Panc1 (cell line): ENCODE measurements at regions not wholly inside any gene's neighbourhood (a gene's known extent, or its start where the extent isn't known, plus 50 kb on each side); places are given as distances from the start of the nearest gene placed in this dataset.

Source experiments
- ATAC-seq: fragments of 200-7000 bp; cut with Tn5 transposase; 2 replicates; pipeline ENCODE4 v1.9.1; 2020; ENCODE audit warnings: mild to moderate bottlenecking, moderate library complexity
- BruUV-seq: library from RNA; stranded (reverse); fragments of 400-500 nt; replicated peaks from 2 replicates; lab custom pipeline; 2021; lab: Mats Ljungman, UMichigan
- CTCF ChIA-PET: fragments of 300-600 bp; sonication (Branson Sonifier 250); formaldehyde crosslinking; loops from one replicate; lab custom pipeline; 2022; ENCODE audit warnings: antibody characterized with exemption; lab: Charles Lee
- POLR2A ChIA-PET: fragments of 300-600 bp; sonication (Branson Sonifier 250); formaldehyde crosslinking; loops from one replicate; lab custom pipeline; 2022; ENCODE audit warnings: antibody characterized with exemption; lab: Charles Lee
- DNase-seq: peaks from one replicate; pipeline ENCODE4 v3.0.0-alpha.2; 2010; ENCODE audit warnings: low read depth, low spot score
- H3K27ac ChIP-seq: 2 replicates; pipeline ENCODE4 v1.5.1; 2011; ENCODE audit warnings: mild to moderate bottlenecking, low read length, inconsistent platforms
- H3K27me3 ChIP-seq: fragments of 200-500 bp; sonication (Bioruptor generic); 2 replicates; pipeline ENCODE4 v1.6.0; 2014; ENCODE audit warnings: low read length, inconsistent platforms; ENCODE audit not compliant: control insufficient read depth, insufficient read depth
- H3K36me3 ChIP-seq: fragments of 200-500 bp; sonication (Bioruptor generic); 2 replicates; pipeline ENCODE4 v1.5.1; 2014; ENCODE audit warnings: inconsistent platforms, mild to moderate bottlenecking, low read length, moderate library complexity; ENCODE audit not compliant: control insufficient read depth, insufficient read depth
- H3K4me1 ChIP-seq: 2 replicates; pipeline ENCODE4 v1.5.1; 2011; ENCODE audit warnings: inconsistent platforms, mild to moderate bottlenecking, low read length, moderate library complexity; ENCODE audit not compliant: control insufficient read depth, insufficient read depth
- H3K4me3 ChIP-seq, 2 experiments: 2 replicates each; pipeline ENCODE4 v1.5.1; 2011 to 2012; ENCODE audit warnings: low read depth in 2 of 2, low read length in 2 of 2, mild to moderate bottlenecking in 2 of 2, inconsistent platforms in 1 of 2, moderate library complexity in 1 of 2
- H3K9me3 ChIP-seq: fragments of 200-500 bp; sonication (Bioruptor generic); 2 replicates; pipeline ENCODE4 v1.5.1; 2014; ENCODE audit warnings: low read depth, mild to moderate bottlenecking, inconsistent platforms, low read length, moderate library complexity; ENCODE audit not compliant: control insufficient read depth, insufficient read depth
- POLR2AphosphoS5 ChIP-seq: IDR thresholded peaks from 2 replicates; pipeline ENCODE4 v1.6.1; 2012; ENCODE audit warnings: mild to moderate bottlenecking, low read depth, low read length, moderate library complexity
- SIN3A ChIP-seq: IDR thresholded peaks from 2 replicates; pipeline ENCODE4 v1.6.1; 2012; ENCODE audit warnings: low read depth, mild to moderate bottlenecking, low read length, moderate library complexity, borderline replicate concordance; ENCODE audit not compliant: insufficient read depth
- TCF7L2 ChIP-seq: IDR thresholded peaks from 2 replicates; pipeline ENCODE4 v1.6.1; 2011; ENCODE audit warnings: mild to moderate bottlenecking, low read depth, low read length, inconsistent platforms
- in situ Hi-C: cut with HindIII; loops from 2 replicates; pipeline ENCODE4 v1.10.0; 2016; ENCODE audit warnings: low sequenced_read_pairs, low pct_unique_long_range_greater_than_20kb
- intact Hi-C: fragments of 100-400 bp; cut with micrococcal nuclease; formaldehyde crosslinking; loops from one replicate; pipeline ENCODE4 v1.10.0; 2022; ENCODE audit not compliant: unreplicated experiment
- TF ChIP-seq, protein P1 (sequence below): fragments of 450-650 bp; IDR thresholded peaks from 2 replicates; pipeline ENCODE4 v1.5.1; 2017; ENCODE audit warnings: mild to moderate bottlenecking
- TF ChIP-seq, protein P2 (sequence below), 2 experiments: IDR thresholded peaks; 2 replicates each; pipeline ENCODE4 v1.6.1; 2011 to 2012; ENCODE audit warnings: low read depth in 2 of 2, control low read depth in 1 of 2, low read length in 1 of 2, mild to moderate bottlenecking in 1 of 2, moderate library complexity in 1 of 2; ENCODE audit not compliant: insufficient read depth in 1 of 2

DNA sequence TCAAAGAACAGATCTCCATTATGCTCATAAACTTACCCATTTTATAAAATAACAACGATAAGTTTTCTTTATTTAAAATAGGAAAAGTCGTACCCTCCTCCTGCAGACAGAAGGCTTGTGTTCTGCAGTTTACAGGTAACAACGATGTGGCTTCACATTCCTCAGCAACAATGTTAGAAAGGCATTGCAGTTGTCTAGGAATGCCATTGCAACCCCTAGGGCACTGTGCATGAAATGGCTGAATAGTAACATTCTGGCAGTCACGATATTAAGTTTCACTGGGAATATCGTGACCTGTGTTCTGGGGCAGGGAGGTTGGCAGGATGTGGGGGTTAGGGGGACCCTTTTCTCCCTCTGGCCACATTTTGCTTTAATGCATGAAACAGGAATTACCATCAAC, 331.9 kb downstream of the DEPDC1B start:
- DNase-seq = no peak
- Histone ChIP-seq H3K4me1 (no peaks in the 10 kb centered on the region), H3K36me3 (no peaks in the 10 kb centered on the region), H3K4me3 (no peak overlapping the region), H3K27ac (no peak overlapping the region), H3K9me3 (no peaks in the 10 kb centered on the region), H3K27me3 (no peaks in the 10 kb centered on the region)
- TF ChIP-seq SIN3A = no peak
- TF ChIP-seq, protein P1, sequence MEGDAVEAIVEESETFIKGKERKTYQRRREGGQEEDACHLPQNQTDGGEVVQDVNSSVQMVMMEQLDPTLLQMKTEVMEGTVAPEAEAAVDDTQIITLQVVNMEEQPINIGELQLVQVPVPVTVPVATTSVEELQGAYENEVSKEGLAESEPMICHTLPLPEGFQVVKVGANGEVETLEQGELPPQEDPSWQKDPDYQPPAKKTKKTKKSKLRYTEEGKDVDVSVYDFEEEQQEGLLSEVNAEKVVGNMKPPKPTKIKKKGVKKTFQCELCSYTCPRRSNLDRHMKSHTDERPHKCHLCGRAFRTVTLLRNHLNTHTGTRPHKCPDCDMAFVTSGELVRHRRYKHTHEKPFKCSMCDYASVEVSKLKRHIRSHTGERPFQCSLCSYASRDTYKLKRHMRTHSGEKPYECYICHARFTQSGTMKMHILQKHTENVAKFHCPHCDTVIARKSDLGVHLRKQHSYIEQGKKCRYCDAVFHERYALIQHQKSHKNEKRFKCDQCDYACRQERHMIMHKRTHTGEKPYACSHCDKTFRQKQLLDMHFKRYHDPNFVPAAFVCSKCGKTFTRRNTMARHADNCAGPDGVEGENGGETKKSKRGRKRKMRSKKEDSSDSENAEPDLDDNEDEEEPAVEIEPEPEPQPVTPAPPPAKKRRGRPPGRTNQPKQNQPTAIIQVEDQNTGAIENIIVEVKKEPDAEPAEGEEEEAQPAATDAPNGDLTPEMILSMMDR = no peak
- no peak for TF ChIP-seq TCF7L2
- TF ChIP-seq, protein P2, sequence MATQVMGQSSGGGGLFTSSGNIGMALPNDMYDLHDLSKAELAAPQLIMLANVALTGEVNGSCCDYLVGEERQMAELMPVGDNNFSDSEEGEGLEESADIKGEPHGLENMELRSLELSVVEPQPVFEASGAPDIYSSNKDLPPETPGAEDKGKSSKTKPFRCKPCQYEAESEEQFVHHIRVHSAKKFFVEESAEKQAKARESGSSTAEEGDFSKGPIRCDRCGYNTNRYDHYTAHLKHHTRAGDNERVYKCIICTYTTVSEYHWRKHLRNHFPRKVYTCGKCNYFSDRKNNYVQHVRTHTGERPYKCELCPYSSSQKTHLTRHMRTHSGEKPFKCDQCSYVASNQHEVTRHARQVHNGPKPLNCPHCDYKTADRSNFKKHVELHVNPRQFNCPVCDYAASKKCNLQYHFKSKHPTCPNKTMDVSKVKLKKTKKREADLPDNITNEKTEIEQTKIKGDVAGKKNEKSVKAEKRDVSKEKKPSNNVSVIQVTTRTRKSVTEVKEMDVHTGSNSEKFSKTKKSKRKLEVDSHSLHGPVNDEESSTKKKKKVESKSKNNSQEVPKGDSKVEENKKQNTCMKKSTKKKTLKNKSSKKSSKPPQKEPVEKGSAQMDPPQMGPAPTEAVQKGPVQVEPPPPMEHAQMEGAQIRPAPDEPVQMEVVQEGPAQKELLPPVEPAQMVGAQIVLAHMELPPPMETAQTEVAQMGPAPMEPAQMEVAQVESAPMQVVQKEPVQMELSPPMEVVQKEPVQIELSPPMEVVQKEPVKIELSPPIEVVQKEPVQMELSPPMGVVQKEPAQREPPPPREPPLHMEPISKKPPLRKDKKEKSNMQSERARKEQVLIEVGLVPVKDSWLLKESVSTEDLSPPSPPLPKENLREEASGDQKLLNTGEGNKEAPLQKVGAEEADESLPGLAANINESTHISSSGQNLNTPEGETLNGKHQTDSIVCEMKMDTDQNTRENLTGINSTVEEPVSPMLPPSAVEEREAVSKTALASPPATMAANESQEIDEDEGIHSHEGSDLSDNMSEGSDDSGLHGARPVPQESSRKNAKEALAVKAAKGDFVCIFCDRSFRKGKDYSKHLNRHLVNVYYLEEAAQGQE (IDR thresholded peaks at IDR 0.05; ENCODE audit: insufficient read depth in 1 of 2, low read depth in 2 of 2, low read length in 1 of 2) = no peak
- TF ChIP-seq POLR2AphosphoS5 = no peak
- ATAC-seq = no peak
- POLR2A ChIA-PET = no interaction called here
- CTCF ChIA-PET = no interaction called here
- intact Hi-C loops = no loop called here
- in situ Hi-C loops = no loop called here
- BruUV-seq = no TSS peak

DNA sequence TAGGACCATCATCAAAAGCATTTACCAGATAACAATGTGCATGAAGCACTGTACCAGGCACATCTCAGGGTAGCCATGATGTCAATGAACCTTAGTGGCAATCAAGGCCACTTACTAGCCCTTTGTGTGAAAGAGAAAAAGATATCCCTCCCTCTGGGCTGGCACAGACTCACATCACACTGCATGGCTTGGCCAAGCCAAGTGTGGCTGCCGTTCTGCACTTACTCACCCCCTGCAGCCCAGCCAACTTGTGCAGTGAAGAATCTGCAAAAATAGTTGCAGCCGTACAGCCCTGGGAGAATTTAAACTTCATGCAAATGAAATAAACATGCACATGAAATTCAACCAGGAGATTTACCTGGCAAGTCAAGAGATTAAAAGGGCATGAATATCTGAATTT, 333.5 kb downstream of the DEPDC1B start:
- in situ Hi-C loops (no loop called here), intact Hi-C loops (no loop called here)
- no peak for ATAC-seq
- TF ChIP-seq, protein P2 (IDR thresholded peaks at IDR 0.05; ENCODE audit: insufficient read depth in 1 of 2, low read depth in 2 of 2, low read length in 1 of 2) = no peak
- TF ChIP-seq POLR2AphosphoS5 (no peak), SIN3A (no peak), TCF7L2 (no peak)
- TF ChIP-seq, protein P1 = no peak
- no peaks in the 10 kb centered on the region for H3K27me3 ChIP-seq
- no peaks in the 10 kb centered on the region for H3K9me3 ChIP-seq
- no peak overlapping the region for H3K4me3 ChIP-seq
- no TSS peak for BruUV-seq
- no peaks in the 10 kb centered on the region for H3K36me3 ChIP-seq
- POLR2A ChIA-PET = interaction anchor here (0.7 kb wide), 1 partner anchor 11 kb away, joined by 3 read pairs; no protein-coding TSS in a partner anchor
- DNase-seq = no peak
- no peaks in the 10 kb centered on the region for H3K4me1 ChIP-seq
- H3K27ac ChIP-seq = no peak overlapping the region
- CTCF ChIA-PET = interaction anchor here (0.7 kb wide), 1 partner anchor 99 kb away, joined by 7 read pairs; no protein-coding TSS in a partner anchor
